Duodenal mucosa (tissue), 2 donors: ENCODE measurements at regions not wholly inside any gene's neighbourhood (a gene's known extent, or its start where the extent isn't known, plus 50 kb on each side); places are given as distances from the start of the nearest gene placed in this dataset.

Source experiments
- H3K27ac ChIP-seq: one replicate; pipeline ENCODE4 v1.7.0; 2013; ENCODE audit warnings: low read depth, low read length
- H3K27me3 ChIP-seq, 2 donors: one replicate each; pipeline ENCODE4 v1.7.0; 2013; ENCODE audit warnings: low read length in 2 of 2, control low read depth in 1 of 2; ENCODE audit not compliant: insufficient read depth in 2 of 2, control insufficient read depth in 1 of 2
- H3K36me3 ChIP-seq, 2 donors: one replicate each; pipeline ENCODE4 v1.7.0; 2013; ENCODE audit warnings: low read length in 2 of 2, control low read depth in 1 of 2; ENCODE audit not compliant: insufficient read depth in 2 of 2, control insufficient read depth in 1 of 2
- H3K4me1 ChIP-seq, 2 donors: one replicate each; pipeline ENCODE4 v1.7.0; 2013; ENCODE audit warnings: low read length in 2 of 2, control low read depth in 1 of 2; ENCODE audit not compliant: insufficient read depth in 2 of 2, control insufficient read depth in 1 of 2
- H3K4me3 ChIP-seq, 2 donors: one replicate each; pipeline ENCODE4 v1.7.0; 2013; ENCODE audit warnings: low read length in 2 of 2, low read depth in 1 of 2
- H3K9ac ChIP-seq, 2 donors: one replicate each; pipeline ENCODE4 v1.7.0; 2013; ENCODE audit warnings: low read length in 2 of 2, low read depth in 1 of 2
- H3K9me3 ChIP-seq, 2 donors: one replicate each; pipeline ENCODE4 v1.7.0; 2013; ENCODE audit warnings: low read length in 2 of 2, control low read depth in 1 of 2; ENCODE audit not compliant: control insufficient read depth in 1 of 2

- Histone ChIP-seq H3K4me1 (no peaks in the 10 kb centered on the region), H3K9me3 (peaks cover 2 to 7% of the 10 kb centered on the region in 2 donors), H3K4me3 (no peak overlapping the region), H3K36me3 (no peaks in the 10 kb centered on the region), H3K27ac (no peak overlapping the region), H3K27me3 (no peaks in the 10 kb centered on the region), H3K9ac (no peak overlapping the region)
Measured at GRCh38 chr5:2492476-2492875, 259.0 kb downstream of the IRX2 start.

- Histone ChIP-seq H3K27ac (no peak overlapping the region), H3K4me1 (no peaks in the 10 kb centered on the region), H3K4me3 (no peak overlapping the region), H3K9ac (no peak overlapping the region), H3K27me3 (no peaks in the 10 kb centered on the region), H3K9me3 (peaks cover 2 to 7% of the 10 kb centered on the region in 2 donors), H3K36me3 (no peaks in the 10 kb centered on the region)
Measured at GRCh38 chr5:2491846-2492245, 259.6 kb downstream of the IRX2 start.

GRCh38 chr5:2489306-2489705, 262.2 kb downstream of the IRX2 start:
- no peak overlapping the region for H3K27ac ChIP-seq
- no peak overlapping the region for H3K4me3 ChIP-seq
- no peaks in the 10 kb centered on the region for H3K4me1 ChIP-seq
- H3K9ac ChIP-seq = no peak overlapping the region
- H3K9me3 ChIP-seq = peaks cover 2 to 7% of the 10 kb centered on the region in 2 donors
- H3K27me3 ChIP-seq = no peaks in the 10 kb centered on the region
- no peaks in the 10 kb centered on the region for H3K36me3 ChIP-seq

- H3K9ac ChIP-seq = no peak overlapping the region
- H3K27me3 ChIP-seq = no peaks in the 10 kb centered on the region
- no peaks in the 10 kb centered on the region for H3K4me1 ChIP-seq
- no peak overlapping the region for H3K27ac ChIP-seq
- H3K9me3 ChIP-seq = peaks cover 2 to 6% of the 10 kb centered on the region in 2 donors
- H3K4me3 ChIP-seq = no peak overlapping the region
- no peaks in the 10 kb centered on the region for H3K36me3 ChIP-seq
Measured at GRCh38 chr5:2488593-2488992, 262.9 kb downstream of the IRX2 start.

- Histone ChIP-seq H3K4me3 (no peak overlapping the region), H3K9me3 (peaks cover 0 to 2% of the 10 kb centered on the region in 2 donors), H3K36me3 (no peaks in the 10 kb centered on the region), H3K27ac (no peak overlapping the region), H3K4me1 (no peaks in the 10 kb centered on the region), H3K9ac (no peak overlapping the region), H3K27me3 (no peaks in the 10 kb centered on the region)
Measured at GRCh38 chr5:2487152-2487763, 264.2 kb downstream of the IRX2 start.

- Histone ChIP-seq H3K4me1 (no peaks in the 10 kb centered on the region), H3K36me3 (no peaks in the 10 kb centered on the region), H3K9me3 (peaks cover 0 to 4% of the 10 kb centered on the region in 2 donors)
Measured at GRCh38 chr5:2486373-2486772, 265.1 kb downstream of the IRX2 start.

GRCh38 chr5:2482778-2483177, 268.7 kb downstream of the IRX2 start:
- Histone ChIP-seq H3K27ac (no peak overlapping the region), H3K4me3 (no peak overlapping the region), H3K36me3 (no peaks in the 10 kb centered on the region), H3K9me3 (peaks cover 0 to 3% of the 10 kb centered on the region in 2 donors), H3K27me3 (no peaks in the 10 kb centered on the region), H3K4me1 (no peaks in the 10 kb centered on the region), H3K9ac (no peak overlapping the region)

More at GRCh38 chr5:2486373-2486772, 265.1 kb downstream of the IRX2 start:
- H3K4me3 ChIP-seq = no peak overlapping the region
- H3K9ac ChIP-seq = no peak overlapping the region
- no peaks in the 10 kb centered on the region for H3K27me3 ChIP-seq
- H3K27ac ChIP-seq = no peak overlapping the region

- H3K4me1 ChIP-seq = no peaks in the 10 kb centered on the region
- H3K36me3 ChIP-seq = no peaks in the 10 kb centered on the region
- H3K4me3 ChIP-seq = no peak overlapping the region
- H3K9ac ChIP-seq = no peak overlapping the region
- peaks cover 0 to 3% of the 10 kb centered on the region in 2 donors for H3K9me3 ChIP-seq
- no peak overlapping the region for H3K27ac ChIP-seq
- no peaks in the 10 kb centered on the region for H3K27me3 ChIP-seq
Measured at GRCh38 chr5:2480871-2481270, 270.6 kb downstream of the IRX2 start.

GRCh38 chr5:2475902-2476301, 275.6 kb downstream of the IRX2 start:
- no peaks in the 10 kb centered on the region for H3K36me3 ChIP-seq
- no peak overlapping the region for H3K4me3 ChIP-seq
- H3K9ac ChIP-seq = no peak overlapping the region
- no peaks in the 10 kb centered on the region for H3K9me3 ChIP-seq
- no peak overlapping the region for H3K27ac ChIP-seq
- no peaks in the 10 kb centered on the region for H3K27me3 ChIP-seq
- H3K4me1 ChIP-seq = no peaks in the 10 kb centered on the region

- no peak overlapping the region for H3K4me3 ChIP-seq
- no peaks in the 10 kb centered on the region for H3K36me3 ChIP-seq
- H3K27me3 ChIP-seq = no peaks in the 10 kb centered on the region
- no peak overlapping the region for H3K9ac ChIP-seq
- no peak overlapping the region for H3K27ac ChIP-seq
- H3K4me1 ChIP-seq = no peaks in the 10 kb centered on the region
- no peaks in the 10 kb centered on the region for H3K9me3 ChIP-seq
Measured at GRCh38 chr5:2472670-2473069, 278.8 kb downstream of the IRX2 start.
